Esophagus squamous epithelium (tissue), 4 donors: ENCODE measurements at regions not wholly inside any gene's neighbourhood (a gene's known extent, or its start where the extent isn't known, plus 50 kb on each side); places are given as distances from the start of the nearest gene placed in this dataset.

Experiments
- CTCF ChIP-seq, 6 experiments: fragments of 450-650 bp in 4 of 6; fragments of 200-600 bp in 2 of 6; sonication (generic) in 2 of 6; IDR thresholded peaks; one replicate each; pipeline ENCODE4 v1.5.1; 2016 to 2019; ENCODE audit warnings: antibody characterized with exemption in 6 of 6, mild to moderate bottlenecking in 4 of 6, moderate library complexity in 4 of 6
- POLR2A ChIP-seq, 4 donors: fragments of 450-650 bp; IDR thresholded peaks; one replicate each; pipeline ENCODE4 v1.6.1; 2017; ENCODE audit warnings: antibody characterized with exemption in 4 of 4, mild to moderate bottlenecking in 4 of 4, moderate library complexity in 3 of 4

DNA sequence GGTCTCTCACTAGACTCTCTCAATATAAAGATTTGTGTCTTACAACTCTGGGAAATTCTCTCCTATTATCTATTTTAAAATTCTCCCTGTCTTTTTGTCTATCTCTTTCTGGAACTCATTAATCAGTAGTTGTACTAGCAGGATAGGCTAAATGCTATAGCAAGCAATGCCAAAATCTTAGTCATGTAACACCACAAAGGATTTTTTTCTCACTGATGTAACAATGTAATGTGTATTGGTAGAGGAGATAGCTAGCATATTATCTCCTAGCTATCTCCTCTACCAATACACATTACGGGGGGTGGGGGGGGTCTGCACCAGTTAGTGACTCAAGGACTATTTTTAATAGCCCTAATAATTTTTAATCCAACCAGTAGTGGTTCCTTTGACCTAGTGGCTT is 225.4 kb downstream of the KLHL28 start:
- no peak for TF ChIP-seq CTCF (IDR thresholded peaks at IDR 0.05)
- TF ChIP-seq POLR2A (IDR thresholded peaks at IDR 0.05), result no peak
